Activated CD8-positive, alpha-beta T cell treated with anti-CD3 and anti-CD28 coated beads, Interleukin-2, amount 10 ng/mL, durations not matched to agents 7 days and 5 days (primary cell): ENCODE measurements at regions not wholly inside any gene's neighbourhood (a gene's known extent, or its start where the extent isn't known, plus 50 kb on each side); places are given as distances from the start of the nearest gene placed in this dataset.

ENCODE experiments used
- ATAC-seq: fragments of 150-1000 bp; cut with Tn5 transposase; one replicate; pipeline ENCODE4 v1.10.0; 2021; ENCODE audit warnings: moderate library complexity
- CTCF ChIA-PET: fragments of 350-600 bp; sonication (Branson Sonifier 250); formaldehyde crosslinking; loops from one replicate; lab custom pipeline; 2021; ENCODE audit warnings: antibody characterized with exemption; lab: Charles Lee
- POLR2A ChIA-PET: fragments of 350-600 bp; sonication (Branson Sonifier 250); formaldehyde crosslinking; loops from one replicate; lab custom pipeline; 2021; ENCODE audit warnings: antibody characterized with exemption; lab: Charles Lee
- DNase-seq: peaks from one replicate; pipeline ENCODE4 v3.0.0-alpha.2; 2020
- H3K27ac Mint-ChIP-seq: one replicate; pipeline ENCODE4 v1.8.0; 2021; ENCODE audit warnings: mild to moderate bottlenecking, mixed read lengths
- H3K27me3 Mint-ChIP-seq: one replicate; pipeline ENCODE4 v1.8.0; 2021; ENCODE audit warnings: low read depth, mixed read lengths
- H3K36me3 Mint-ChIP-seq: one replicate; pipeline ENCODE4 v1.8.0; 2021; ENCODE audit warnings: low read depth, mixed read lengths
- H3K4me1 Mint-ChIP-seq: one replicate; pipeline ENCODE4 v1.8.0; 2021; ENCODE audit warnings: low read depth, mixed read lengths
- H3K4me3 Mint-ChIP-seq: one replicate; pipeline ENCODE4 v1.8.0; 2021; ENCODE audit warnings: mild to moderate bottlenecking, mixed read lengths
- H3K9me3 Mint-ChIP-seq: one replicate; pipeline ENCODE4 v1.8.0; 2022; ENCODE audit warnings: mixed read lengths; ENCODE audit not compliant: insufficient read depth

GRCh38 chr3:161444694-161445077 lies 51.9 kb upstream of the OTOL1 start:
- Mint-ChIP-seq H3K9me3 (no peaks in the 10 kb centered on the region), H3K4me3 (no peak overlapping the region), H3K36me3 (no peaks in the 10 kb centered on the region), H3K27ac (no peak overlapping the region), H3K27me3 (peaks cover 4% of the 10 kb centered on the region), H3K4me1 (no peaks in the 10 kb centered on the region)
- ATAC-seq (no peak), DNase-seq (no peak)
- ChIA-PET POLR2A (no interaction called here), CTCF (no interaction called here)

DNA sequence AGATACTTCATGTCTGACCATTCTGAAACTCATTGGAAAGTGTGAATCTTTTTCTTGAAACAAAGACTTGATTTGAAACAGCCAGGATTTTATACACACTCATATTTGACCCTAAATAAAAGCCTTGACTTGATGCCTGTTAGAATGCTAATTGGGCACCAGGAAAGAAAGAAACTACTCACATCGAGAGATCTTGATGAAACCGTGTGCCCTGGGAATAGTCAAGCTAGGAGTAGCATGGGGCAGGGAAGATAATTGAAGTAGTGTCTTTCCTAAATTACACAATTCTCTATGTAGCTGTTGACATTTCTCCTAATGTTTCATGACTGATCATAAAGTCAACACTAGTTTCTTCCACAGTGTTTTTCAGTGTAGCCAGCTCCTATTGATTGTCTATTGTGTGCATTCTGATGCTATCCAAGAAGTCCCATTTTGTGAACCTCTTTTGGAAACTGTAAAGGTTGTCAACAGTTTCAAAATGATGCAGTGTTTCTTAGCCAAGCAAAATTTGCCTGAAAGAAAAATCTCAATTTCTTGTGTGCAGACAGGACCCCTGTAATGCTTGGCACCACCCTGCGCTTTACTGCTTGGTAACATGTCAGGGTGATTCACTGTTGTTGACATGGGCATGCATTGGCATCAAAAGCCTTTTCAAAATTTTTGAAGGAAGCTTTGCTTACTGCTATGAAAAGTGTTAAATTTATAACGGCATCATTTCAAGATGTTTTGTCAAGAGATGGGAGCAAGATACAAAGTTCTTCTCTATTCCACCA lies 52.5 kb upstream of the OTOL1 start:
- Mint-ChIP-seq H3K4me1 (no peaks in the 10 kb centered on the region), H3K9me3 (no peaks in the 10 kb centered on the region), H3K27ac (no peak overlapping the region), H3K27me3 (peaks cover 6% of the 10 kb centered on the region), H3K36me3 (no peaks in the 10 kb centered on the region), H3K4me3 (no peak overlapping the region)
- ChIA-PET POLR2A (no interaction called here), CTCF (no interaction called here)
- no peak for DNase-seq
- ATAC-seq = no peak

- H3K36me3 Mint-ChIP-seq = no peaks in the 10 kb centered on the region
Measured at GRCh38 chr3:161430307-161430706, 59.0 kb upstream of the SPTSSB start.

DNA sequence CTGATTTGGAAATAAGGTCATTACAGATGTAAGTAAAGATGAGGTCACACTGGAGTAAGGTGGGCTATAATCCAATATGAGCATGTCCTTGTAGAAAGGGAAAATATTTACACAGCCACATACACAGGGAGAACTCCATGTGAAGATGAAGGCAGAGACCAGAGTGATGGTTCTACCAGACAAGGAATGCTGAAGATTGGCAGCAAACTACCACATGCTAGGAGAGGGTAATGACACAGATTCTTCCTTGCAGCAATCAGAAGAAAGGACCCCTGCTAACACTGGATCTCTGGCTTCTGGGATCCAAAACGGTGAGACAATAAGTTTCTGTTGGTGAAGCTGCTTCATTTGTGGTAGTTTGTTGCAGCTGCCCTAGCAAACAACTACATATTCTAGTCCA lies 56.0 kb upstream of the SPTSSB start:
- CTCF ChIA-PET = no interaction called here
- H3K27ac Mint-ChIP-seq = no peak overlapping the region
- DNase-seq (no peak), ATAC-seq (no peak)
- peaks cover 4% of the 10 kb centered on the region for H3K4me1 Mint-ChIP-seq
- H3K27me3 Mint-ChIP-seq = peaks cover 17% of the 10 kb centered on the region
- no peaks in the 10 kb centered on the region for H3K36me3 Mint-ChIP-seq
- H3K4me3 Mint-ChIP-seq = no peak overlapping the region
- H3K9me3 Mint-ChIP-seq = no peaks in the 10 kb centered on the region
- POLR2A ChIA-PET = no interaction called here

More at GRCh38 chr3:161430307-161430706, 59.0 kb upstream of the SPTSSB start:
- no peaks in the 10 kb centered on the region for H3K9me3 Mint-ChIP-seq
- ChIA-PET POLR2A (no interaction called here), CTCF (no interaction called here)
- ATAC-seq (no peak), DNase-seq (no peak)
- H3K4me1 Mint-ChIP-seq = peaks cover 4% of the 10 kb centered on the region
- H3K4me3 Mint-ChIP-seq = no peak overlapping the region
- H3K27me3 Mint-ChIP-seq = peaks cover 28% of the 10 kb centered on the region
- H3K27ac Mint-ChIP-seq = no peak overlapping the region

DNA sequence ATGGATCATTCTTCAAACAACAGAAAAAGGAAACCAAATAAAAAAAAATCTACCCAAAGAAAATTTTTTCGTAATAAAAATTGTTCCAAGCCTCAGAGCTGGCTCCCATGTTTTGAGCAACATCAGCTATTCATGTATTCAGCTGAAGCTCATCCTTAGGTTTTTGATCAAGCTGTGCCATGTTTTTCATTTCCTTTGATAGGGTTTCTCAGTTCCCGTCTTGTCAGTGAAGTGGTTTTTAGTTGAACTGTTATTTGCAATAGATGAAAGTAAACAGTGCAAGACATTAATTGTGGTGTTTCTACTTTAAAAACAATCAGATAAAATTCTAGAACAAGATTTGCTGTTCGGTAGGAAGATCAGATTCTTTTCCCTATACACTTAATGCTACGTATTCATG lies 55.4 kb upstream of the SPTSSB start:
- Mint-ChIP-seq H3K9me3 (no peaks in the 10 kb centered on the region), H3K27me3 (peaks cover 14% of the 10 kb centered on the region), H3K4me3 (no peak overlapping the region), H3K27ac (no peak overlapping the region), H3K4me1 (peaks cover 4% of the 10 kb centered on the region), H3K36me3 (no peaks in the 10 kb centered on the region)
- DNase-seq (no peak), ATAC-seq (no peak)
- ChIA-PET POLR2A (no interaction called here), CTCF (interaction anchor here (0.7 to 1.3 kb wide), 2 partner anchors 24 to 152 kb away, joined by 3 to 5 read pairs; no protein-coding TSS in a partner anchor)

DNA sequence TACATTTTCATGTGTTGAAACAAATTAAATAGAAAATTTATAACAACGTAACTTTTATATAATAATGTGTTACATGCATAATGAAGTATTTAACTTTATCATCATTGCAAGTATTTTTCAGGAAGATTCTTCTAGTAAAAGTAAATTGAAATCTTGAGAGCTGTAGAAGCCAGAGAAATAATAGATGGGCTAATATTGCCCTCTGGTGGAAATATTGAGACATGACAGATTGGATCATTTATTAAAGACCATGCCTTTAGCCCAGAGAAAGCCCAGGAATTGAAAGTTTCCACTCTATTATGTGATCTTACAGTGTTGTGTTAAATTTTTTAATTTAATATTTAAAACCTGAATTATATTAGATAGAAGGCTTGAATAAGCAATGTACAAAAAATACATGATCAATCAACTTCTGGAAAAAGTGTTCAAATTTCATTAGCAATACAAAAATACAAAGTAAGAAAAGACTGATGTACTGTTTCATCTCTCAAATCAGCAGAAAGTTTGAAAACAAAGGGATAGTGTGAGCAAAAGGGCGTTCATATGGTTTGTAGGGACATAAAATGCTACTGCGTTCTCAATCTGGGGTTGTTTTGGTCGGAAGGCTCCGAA lies 52.7 kb upstream of the SPTSSB start:
- H3K36me3 Mint-ChIP-seq = no peaks in the 10 kb centered on the region
- ATAC-seq = no peak
- H3K4me1 Mint-ChIP-seq = peaks cover 4% of the 10 kb centered on the region
- POLR2A ChIA-PET = no interaction called here
- no peak for DNase-seq
- H3K27ac Mint-ChIP-seq = no peak overlapping the region
- no peaks in the 10 kb centered on the region for H3K9me3 Mint-ChIP-seq
- CTCF ChIA-PET = interaction anchor here (0.6 to 3.5 kb wide), 2 partner anchors 149 to 273 kb away, joined by 3 to 24 read pairs; no protein-coding TSS in a partner anchor
- peaks cover 21% of the 10 kb centered on the region for H3K27me3 Mint-ChIP-seq
- no peak overlapping the region for H3K4me3 Mint-ChIP-seq

- Mint-ChIP-seq H3K27ac (no peak overlapping the region), H3K36me3 (no peaks in the 10 kb centered on the region), H3K27me3 (peaks cover 15% of the 10 kb centered on the region), H3K4me3 (no peak overlapping the region), H3K4me1 (peaks cover 4% of the 10 kb centered on the region), H3K9me3 (no peaks in the 10 kb centered on the region)
- no peak for DNase-seq
- CTCF ChIA-PET = interaction anchor here (0.7 to 3.5 kb wide), 9 partner anchors 9 to 736 kb away, joined by 3 to 24 read pairs (median 4); no protein-coding TSS in a partner anchor
- POLR2A ChIA-PET = interaction anchor here (0.5 kb wide), 1 partner anchor 63 kb away, joined by 3 read pairs; no protein-coding TSS in a partner anchor
- no peak for ATAC-seq
Measured at GRCh38 chr3:161422171-161422700, 50.9 kb upstream of the SPTSSB start.
